SK-N-SH treated with all-trans-retinoic acid at 6 μM for 48 hours (cell line): ENCODE measurements at regions not wholly inside any gene's neighbourhood (a gene's known extent, or its start where the extent isn't known, plus 50 kb on each side); places are given as distances from the start of the nearest gene placed in this dataset.

Experiments used
- ATAC-seq: fragments of 200-7000 bp; cut with Tn5 transposase; 3 replicates; pipeline ENCODE4 v1.9.1; 2020; ENCODE audit warnings: mild to moderate bottlenecking, moderate library complexity
- ARNTL ChIP-seq: fragments of 450-650 bp; formaldehyde crosslinking; IDR thresholded peaks from 2 replicates; pipeline ENCODE4 v1.5.0; 2020; ENCODE audit warnings: low read depth, mild to moderate bottlenecking, moderate library complexity, borderline replicate concordance
- BACH2 ChIP-seq: fragments of 250-450 bp; sonication (Bioruptor Pico); IDR thresholded peaks from 2 replicates; pipeline ENCODE4 v1.9.0; 2021; ENCODE audit warnings: mild to moderate bottlenecking, borderline replicate concordance
- CSDC2 ChIP-seq: fragments of 250-450 bp; sonication (Bioruptor Pico); IDR thresholded peaks from 2 replicates; pipeline ENCODE4 v1.5.0; 2020; ENCODE audit warnings: mild to moderate bottlenecking, moderate library complexity
- ESRRG ChIP-seq: fragments of 250-450 bp; sonication (Bioruptor Pico); IDR thresholded peaks from 2 replicates; pipeline ENCODE4 v1.6.1; 2021; ENCODE audit warnings: mild to moderate bottlenecking
- GLIS3 ChIP-seq: fragments of 250-450 bp; sonication (Bioruptor Pico); IDR thresholded peaks from 2 replicates; pipeline ENCODE4 v1.5.0; 2020; ENCODE audit warnings: mild to moderate bottlenecking, moderate library complexity
- ISL1 ChIP-seq: fragments of 250-450 bp; sonication (Bioruptor Pico); IDR thresholded peaks from 2 replicates; pipeline ENCODE4 v2.1.2; 2022; ENCODE audit warnings: mild to moderate bottlenecking, moderate library complexity
- OSR1 ChIP-seq: fragments of 250-450 bp; sonication (Bioruptor Pico); IDR thresholded peaks from 2 replicates; pipeline ENCODE4 v1.8.0; 2022; ENCODE audit warnings: moderate library complexity, mild to moderate bottlenecking, inconsistent platforms
- POU6F1 ChIP-seq: fragments of 250-450 bp; sonication (Bioruptor Pico); IDR thresholded peaks from 2 replicates; pipeline ENCODE4 v1.8.0; 2021; ENCODE audit warnings: low read depth, mild to moderate bottlenecking, moderate library complexity, borderline replicate concordance
- PPARA ChIP-seq: fragments of 250-450 bp; sonication (Bioruptor Pico); IDR thresholded peaks from 2 replicates; pipeline ENCODE4 v1.5.0; 2020; ENCODE audit warnings: mild to moderate bottlenecking, borderline replicate concordance
- RARB ChIP-seq: fragments of 250-450 bp; sonication (Bioruptor Pico); IDR thresholded peaks from 2 replicates; pipeline ENCODE4 v1.8.0; 2021; ENCODE audit warnings: mild to moderate bottlenecking, moderate library complexity
- SNAI2 ChIP-seq: fragments of 250-450 bp; sonication (Bioruptor Pico); IDR thresholded peaks from 2 replicates; pipeline ENCODE4 v1.5.0; 2020; ENCODE audit warnings: mild to moderate bottlenecking, moderate library complexity
- TCF4 ChIP-seq: fragments of 250-450 bp; sonication (Bioruptor Pico); IDR thresholded peaks from 2 replicates; pipeline ENCODE4 v1.8.0; 2021; ENCODE audit warnings: mild to moderate bottlenecking, moderate library complexity, borderline replicate concordance
- TSHZ2 ChIP-seq: fragments of 250-450 bp; sonication (Bioruptor Pico); IDR thresholded peaks from 2 replicates; pipeline ENCODE4 v1.5.0; 2020; ENCODE audit warnings: mild to moderate bottlenecking, moderate library complexity
- ZC3H10 ChIP-seq: fragments of 250-450 bp; sonication (Bioruptor Pico); IDR thresholded peaks from 2 replicates; pipeline ENCODE4 v1.5.1; 2021; ENCODE audit warnings: mild to moderate bottlenecking, moderate library complexity
- ZFP3 ChIP-seq: fragments of 250-450 bp; sonication (Bioruptor Pico); IDR thresholded peaks from 2 replicates; pipeline ENCODE4 v1.5.0; 2020; ENCODE audit warnings: mild to moderate bottlenecking, moderate library complexity
- ZFP30 ChIP-seq: fragments of 450-650 bp; formaldehyde crosslinking; IDR thresholded peaks from 2 replicates; pipeline ENCODE4 v1.5.0; 2022; ENCODE audit warnings: mild to moderate bottlenecking, moderate library complexity
- ZNF565 ChIP-seq: fragments of 450-650 bp; formaldehyde crosslinking; conservative IDR thresholded peaks from 2 replicates; pipeline ENCODE4 v1.5.0; 2020; ENCODE audit warnings: low read depth, mild to moderate bottlenecking, moderate library complexity
- ZNF70 ChIP-seq: fragments of 450-650 bp; formaldehyde crosslinking; IDR thresholded peaks from 2 replicates; pipeline ENCODE4 v1.5.0; 2020; ENCODE audit warnings: mild to moderate bottlenecking, moderate library complexity
- ZNF8 ChIP-seq: fragments of 450-650 bp; formaldehyde crosslinking; IDR thresholded peaks from 2 replicates; pipeline ENCODE4 v1.5.0; 2020; ENCODE audit warnings: mild to moderate bottlenecking, moderate library complexity

GRCh38 chr6:26301638-26302037 is 63.4 kb upstream of the BTN3A2 start:
- no peak for ATAC-seq
- TF ChIP-seq POU6F1 (no peak), ZNF70 (CRISPR knock-in tag) (no peak), ZNF565 (no peak), TSHZ2 (CRISPR knock-in tag) (no peak), SNAI2 (no peak), ZC3H10 (CRISPR knock-in tag) (no peak), RARB (no peak), GLIS3 (CRISPR knock-in tag) (no peak), OSR1 (CRISPR knock-in tag) (no peak), TCF4 (CRISPR knock-in tag) (no peak), ISL1 (CRISPR knock-in tag) (no peak)

GRCh38 chr6:26302941-26303559 is 61.9 kb upstream of the BTN3A2 start:
- no peak for ATAC-seq
- TF ChIP-seq ZFP3 (CRISPR knock-in tag) (no peak), TSHZ2 (CRISPR knock-in tag) (no peak), PPARA (CRISPR knock-in tag) (no peak), TCF4 (CRISPR knock-in tag) (no peak), SNAI2 (no peak), ZNF8 (no peak), CSDC2 (CRISPR knock-in tag) (no peak), ESRRG (CRISPR knock-in tag) (no peak), BACH2 (CRISPR knock-in tag) (no peak)

- no peak for TF ChIP-seq PPARA (CRISPR knock-in tag)
- TF ChIP-seq, all 23 proteins: peak for 0
- ATAC-seq, result no peak
Observed at GRCh38 chr6:26304213-26304796, 60.7 kb upstream of the BTN3A2 start.

- no peak for ATAC-seq
- no peak for TF ChIP-seq ZNF565
- TF ChIP-seq ESRRG (CRISPR knock-in tag), result no peak
- no peak for TF ChIP-seq ZNF8
- no peak for TF ChIP-seq ZFP30 (CRISPR knock-in tag)
- no peak for TF ChIP-seq SNAI2
- no peak for TF ChIP-seq ARNTL (CRISPR knock-in tag)
- TF ChIP-seq TCF4 (CRISPR knock-in tag), result no peak
- TF ChIP-seq ZFP3 (CRISPR knock-in tag), result no peak
- no peak for TF ChIP-seq RARB
- no peak for TF ChIP-seq OSR1 (CRISPR knock-in tag)
- no peak for TF ChIP-seq TSHZ2 (CRISPR knock-in tag)
- no peak for TF ChIP-seq PPARA (CRISPR knock-in tag)
- no peak for TF ChIP-seq POU6F1
- no peak for TF ChIP-seq CSDC2 (CRISPR knock-in tag)
- no peak for TF ChIP-seq ISL1 (CRISPR knock-in tag)
- no peak for TF ChIP-seq BACH2 (CRISPR knock-in tag)
- TF ChIP-seq ZNF70 (CRISPR knock-in tag), result no peak
Observed at GRCh38 chr6:26304797-26305640, 60.0 kb upstream of the BTN3A2 start.
